GM23338 (cell line): ENCODE measurements at regions not wholly inside any gene's neighbourhood (a gene's known extent, or its start where the extent isn't known, plus 50 kb on each side); places are given as distances from the start of the nearest gene placed in this dataset.

Experiments
- CTCF ChIP-seq, 2 experiments: fragments of 200-600 bp in 1 of 2; sonication (generic) in 1 of 2; conservative IDR thresholded peaks; 2 replicates each; pipeline versions ENCODE4 v1.5.1 to v1.6.1; 2016 to 2017; ENCODE audit warnings: antibody characterized with exemption in 2 of 2, low read depth in 2 of 2, mild to moderate bottlenecking in 2 of 2, moderate library complexity in 1 of 2
- EZH2 ChIP-seq: fragments of 200-600 bp; sonication (generic); IDR thresholded peaks from one replicate; pipeline ENCODE4 v1.8.0; 2017; ENCODE audit warnings: antibody characterized with exemption, mild to moderate bottlenecking, low read depth; ENCODE audit not compliant: unreplicated experiment
- EZH2phosphoT487 ChIP-seq: fragments of 200-600 bp; sonication (generic); IDR thresholded peaks from one replicate; pipeline ENCODE4 v1.8.1; 2018; ENCODE audit warnings: antibody characterized with exemption; ENCODE audit not compliant: unreplicated experiment
- POLR2AphosphoS5 ChIP-seq: IDR thresholded peaks from 2 replicates; pipeline ENCODE4 v1.6.1; 2016; ENCODE audit warnings: antibody characterized with exemption, low read depth
- TF ChIP-seq, protein P1 (sequence below): IDR thresholded peaks from one replicate; pipeline ENCODE4 v1.6.1; 2018; ENCODE audit warnings: antibody characterized with exemption; ENCODE audit not compliant: unreplicated experiment

GRCh38 chr15:31805090-31805662 is 225.1 kb upstream of the CHRNA7 start:
- TF ChIP-seq CTCF (conservative IDR thresholded peaks at IDR 0.05; ENCODE audit: low read depth in 2 of 2), result no peak
- no peak for TF ChIP-seq EZH2phosphoT487
- no peak for TF ChIP-seq POLR2AphosphoS5
- TF ChIP-seq, protein P1, sequence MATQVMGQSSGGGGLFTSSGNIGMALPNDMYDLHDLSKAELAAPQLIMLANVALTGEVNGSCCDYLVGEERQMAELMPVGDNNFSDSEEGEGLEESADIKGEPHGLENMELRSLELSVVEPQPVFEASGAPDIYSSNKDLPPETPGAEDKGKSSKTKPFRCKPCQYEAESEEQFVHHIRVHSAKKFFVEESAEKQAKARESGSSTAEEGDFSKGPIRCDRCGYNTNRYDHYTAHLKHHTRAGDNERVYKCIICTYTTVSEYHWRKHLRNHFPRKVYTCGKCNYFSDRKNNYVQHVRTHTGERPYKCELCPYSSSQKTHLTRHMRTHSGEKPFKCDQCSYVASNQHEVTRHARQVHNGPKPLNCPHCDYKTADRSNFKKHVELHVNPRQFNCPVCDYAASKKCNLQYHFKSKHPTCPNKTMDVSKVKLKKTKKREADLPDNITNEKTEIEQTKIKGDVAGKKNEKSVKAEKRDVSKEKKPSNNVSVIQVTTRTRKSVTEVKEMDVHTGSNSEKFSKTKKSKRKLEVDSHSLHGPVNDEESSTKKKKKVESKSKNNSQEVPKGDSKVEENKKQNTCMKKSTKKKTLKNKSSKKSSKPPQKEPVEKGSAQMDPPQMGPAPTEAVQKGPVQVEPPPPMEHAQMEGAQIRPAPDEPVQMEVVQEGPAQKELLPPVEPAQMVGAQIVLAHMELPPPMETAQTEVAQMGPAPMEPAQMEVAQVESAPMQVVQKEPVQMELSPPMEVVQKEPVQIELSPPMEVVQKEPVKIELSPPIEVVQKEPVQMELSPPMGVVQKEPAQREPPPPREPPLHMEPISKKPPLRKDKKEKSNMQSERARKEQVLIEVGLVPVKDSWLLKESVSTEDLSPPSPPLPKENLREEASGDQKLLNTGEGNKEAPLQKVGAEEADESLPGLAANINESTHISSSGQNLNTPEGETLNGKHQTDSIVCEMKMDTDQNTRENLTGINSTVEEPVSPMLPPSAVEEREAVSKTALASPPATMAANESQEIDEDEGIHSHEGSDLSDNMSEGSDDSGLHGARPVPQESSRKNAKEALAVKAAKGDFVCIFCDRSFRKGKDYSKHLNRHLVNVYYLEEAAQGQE, result no peak
- TF ChIP-seq EZH2, result no peak
